WERI-Rb-1 (cell line): ENCODE measurements at regions not wholly inside any gene's neighbourhood (a gene's known extent, or its start where the extent isn't known, plus 50 kb on each side); places are given as distances from the start of the nearest gene placed in this dataset.

ENCODE experiments used
- DNase-seq: peaks from one replicate; pipeline ENCODE4 v3.0.0-alpha.2; 2020
- H3K27ac ChIP-seq: fragments of 250-450 bp; sonication (Bioruptor Pico); 2 replicates; pipeline ENCODE4 v1.5.1; 2020; ENCODE audit warnings: mild to moderate bottlenecking, moderate library complexity
- H3K27me3 ChIP-seq: fragments of 250-450 bp; sonication (Bioruptor Pico); 2 replicates; pipeline ENCODE4 v1.5.1; 2021; ENCODE audit warnings: mild to moderate bottlenecking, low read depth, moderate library complexity; ENCODE audit not compliant: insufficient read depth, severe bottlenecking
- H3K36me3 ChIP-seq: fragments of 250-450 bp; sonication (Bioruptor Pico); 2 replicates; pipeline ENCODE4 v1.5.1; 2020; ENCODE audit warnings: mild to moderate bottlenecking, moderate library complexity
- H3K4me3 ChIP-seq: 2 replicates; pipeline ENCODE4 v1.5.1; 2011; ENCODE audit warnings: low read depth, mild to moderate bottlenecking, control low read depth, low read length
- H3K9me3 ChIP-seq: fragments of 250-450 bp; sonication (Bioruptor Pico); 2 replicates; pipeline ENCODE4 v1.5.1; 2021; ENCODE audit warnings: mild to moderate bottlenecking, moderate library complexity; ENCODE audit not compliant: severe bottlenecking
- TF ChIP-seq, protein P1 (sequence below): IDR thresholded peaks from 2 replicates; pipeline ENCODE4 v1.5.1; 2011; ENCODE audit warnings: low read depth, mild to moderate bottlenecking, control low read depth, inconsistent platforms, low read length

DNA sequence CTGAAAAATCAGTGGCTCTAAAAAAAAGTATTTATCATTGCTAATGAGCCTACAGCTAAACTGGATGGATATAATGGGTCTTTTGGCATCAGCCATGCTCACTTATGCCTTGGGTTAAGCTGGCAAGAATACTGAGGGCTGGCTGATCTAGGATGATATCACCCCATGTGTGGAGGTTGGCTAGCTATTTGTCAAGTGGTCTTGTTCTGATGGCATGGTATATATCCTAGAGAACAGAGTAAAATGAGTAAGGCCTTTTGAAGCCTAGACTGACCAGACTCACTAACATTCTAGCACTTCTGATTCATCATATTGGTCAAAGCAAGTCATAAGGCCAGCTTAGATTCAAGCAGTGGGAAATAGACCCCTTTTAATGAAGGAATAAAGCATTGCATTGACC is 383.0 kb downstream of the SLITRK1 start:
- Histone ChIP-seq H3K36me3 (no peaks in the 10 kb centered on the region), H3K4me3 (no peak overlapping the region), H3K9me3 (no peaks in the 10 kb centered on the region), H3K27ac (no peak overlapping the region), H3K27me3 (no peaks in the 10 kb centered on the region)
- TF ChIP-seq, protein P1, sequence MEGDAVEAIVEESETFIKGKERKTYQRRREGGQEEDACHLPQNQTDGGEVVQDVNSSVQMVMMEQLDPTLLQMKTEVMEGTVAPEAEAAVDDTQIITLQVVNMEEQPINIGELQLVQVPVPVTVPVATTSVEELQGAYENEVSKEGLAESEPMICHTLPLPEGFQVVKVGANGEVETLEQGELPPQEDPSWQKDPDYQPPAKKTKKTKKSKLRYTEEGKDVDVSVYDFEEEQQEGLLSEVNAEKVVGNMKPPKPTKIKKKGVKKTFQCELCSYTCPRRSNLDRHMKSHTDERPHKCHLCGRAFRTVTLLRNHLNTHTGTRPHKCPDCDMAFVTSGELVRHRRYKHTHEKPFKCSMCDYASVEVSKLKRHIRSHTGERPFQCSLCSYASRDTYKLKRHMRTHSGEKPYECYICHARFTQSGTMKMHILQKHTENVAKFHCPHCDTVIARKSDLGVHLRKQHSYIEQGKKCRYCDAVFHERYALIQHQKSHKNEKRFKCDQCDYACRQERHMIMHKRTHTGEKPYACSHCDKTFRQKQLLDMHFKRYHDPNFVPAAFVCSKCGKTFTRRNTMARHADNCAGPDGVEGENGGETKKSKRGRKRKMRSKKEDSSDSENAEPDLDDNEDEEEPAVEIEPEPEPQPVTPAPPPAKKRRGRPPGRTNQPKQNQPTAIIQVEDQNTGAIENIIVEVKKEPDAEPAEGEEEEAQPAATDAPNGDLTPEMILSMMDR = no peak
- no peak for DNase-seq

DNA sequence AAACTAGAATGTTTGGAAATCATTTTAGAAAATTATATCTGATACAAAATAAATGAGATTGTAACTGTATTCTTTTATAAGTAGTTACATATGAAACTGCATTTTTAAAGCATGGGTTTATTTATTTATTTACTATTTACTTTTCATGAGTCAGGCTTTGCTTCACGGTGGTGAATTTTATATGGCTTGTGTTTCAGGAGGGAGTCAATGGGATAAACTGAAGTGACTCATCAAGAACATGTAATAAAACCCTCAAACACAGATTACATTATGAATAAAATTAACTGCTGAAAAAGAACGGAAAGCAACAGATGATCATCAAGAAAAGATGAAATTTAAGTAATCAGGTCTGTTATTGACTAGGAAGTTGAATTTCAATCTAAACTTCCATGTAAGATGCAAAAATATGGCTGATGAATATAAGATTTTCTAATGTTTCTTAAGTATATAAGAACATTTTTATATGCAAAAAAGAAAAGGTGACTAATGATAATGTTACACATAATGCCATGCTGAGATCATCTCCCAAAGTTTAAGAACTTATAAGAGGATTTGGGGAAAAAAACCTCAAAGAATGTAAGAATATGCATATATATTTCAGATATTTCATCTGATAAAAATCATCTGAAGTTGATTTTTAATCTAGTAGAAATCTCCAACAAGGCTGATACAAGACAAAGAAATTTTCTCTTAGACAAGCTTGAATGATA is 383.6 kb downstream of the SLITRK1 start:
- H3K27ac ChIP-seq = no peak overlapping the region
- no peaks in the 10 kb centered on the region for H3K9me3 ChIP-seq
- no peaks in the 10 kb centered on the region for H3K27me3 ChIP-seq
- no peak overlapping the region for H3K4me3 ChIP-seq
- no peaks in the 10 kb centered on the region for H3K36me3 ChIP-seq
- TF ChIP-seq, protein P1 = no peak
- DNase-seq = no peak

DNA sequence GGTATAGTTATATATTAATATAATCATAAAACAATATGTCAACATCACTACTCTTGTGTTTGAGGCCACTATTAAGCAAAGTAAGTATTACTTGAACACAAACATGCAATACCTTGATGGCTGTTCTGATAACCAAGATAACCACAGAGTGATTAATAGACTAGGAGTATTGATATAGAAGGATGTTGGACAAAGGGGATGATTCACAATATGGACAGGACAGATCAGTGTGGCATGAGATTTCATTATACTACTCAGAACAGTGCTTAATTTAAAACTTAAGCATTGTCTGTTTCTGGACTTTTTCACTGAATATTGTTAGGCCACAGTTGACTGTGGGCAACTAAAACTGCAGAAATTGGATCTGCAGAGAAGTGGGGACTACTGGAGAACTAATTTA is 384.2 kb downstream of the SLITRK1 start:
- H3K27ac ChIP-seq = no peak overlapping the region
- H3K27me3 ChIP-seq = no peaks in the 10 kb centered on the region
- no peak for DNase-seq
- no peaks in the 10 kb centered on the region for H3K9me3 ChIP-seq
- H3K36me3 ChIP-seq = no peaks in the 10 kb centered on the region
- H3K4me3 ChIP-seq = no peak overlapping the region
- TF ChIP-seq, protein P1 = no peak

DNA sequence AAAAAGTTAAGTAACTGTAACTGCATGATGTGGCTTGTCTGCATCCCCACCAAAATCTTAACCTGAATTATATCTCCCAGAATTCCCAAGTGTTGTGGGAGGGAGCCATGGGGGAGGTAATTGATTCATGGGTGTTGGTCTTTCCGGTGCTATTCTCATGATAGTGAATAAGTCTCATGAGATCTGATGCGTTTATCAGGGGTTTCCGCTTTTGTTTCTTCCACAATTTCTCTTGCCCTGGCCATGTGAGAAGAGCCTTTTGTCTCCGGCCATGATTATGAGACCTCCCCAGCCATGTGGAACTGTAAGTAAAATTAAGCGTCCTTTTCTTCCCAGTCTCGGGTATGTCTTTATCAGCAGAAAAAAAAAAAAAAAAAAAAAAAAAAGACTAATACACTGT is 385.8 kb downstream of the SLITRK1 start:
- Histone ChIP-seq H3K4me3 (no peak overlapping the region), H3K36me3 (no peaks in the 10 kb centered on the region), H3K27ac (no peak overlapping the region), H3K27me3 (no peaks in the 10 kb centered on the region), H3K9me3 (no peaks in the 10 kb centered on the region)
- TF ChIP-seq, protein P1 = no peak
- DNase-seq = no peak

DNA sequence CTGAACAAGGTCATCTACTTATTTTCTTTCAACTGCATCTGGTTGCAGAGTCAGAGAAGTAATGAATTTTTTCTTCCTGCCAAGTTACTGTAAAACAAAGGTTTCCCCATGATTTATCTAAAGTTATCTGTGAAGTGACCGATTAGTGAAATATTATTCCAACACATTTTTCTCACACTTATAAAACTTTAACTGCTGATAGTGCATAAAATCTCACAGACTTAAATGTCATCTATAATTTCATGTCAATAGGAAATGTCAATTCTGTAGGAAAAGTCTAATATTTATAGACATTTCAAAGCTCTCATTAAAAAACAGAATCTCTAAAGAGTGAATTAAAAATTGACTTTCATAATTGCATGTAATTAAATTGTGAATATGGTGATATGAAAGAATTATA is 397.2 kb downstream of the SLITRK1 start:
- DNase-seq = no peak
- H3K4me3 ChIP-seq = no peak overlapping the region
- no peaks in the 10 kb centered on the region for H3K9me3 ChIP-seq
- H3K27me3 ChIP-seq = no peaks in the 10 kb centered on the region
- H3K27ac ChIP-seq = no peak overlapping the region
- TF ChIP-seq, protein P1 = no peak
- no peaks in the 10 kb centered on the region for H3K36me3 ChIP-seq

DNA sequence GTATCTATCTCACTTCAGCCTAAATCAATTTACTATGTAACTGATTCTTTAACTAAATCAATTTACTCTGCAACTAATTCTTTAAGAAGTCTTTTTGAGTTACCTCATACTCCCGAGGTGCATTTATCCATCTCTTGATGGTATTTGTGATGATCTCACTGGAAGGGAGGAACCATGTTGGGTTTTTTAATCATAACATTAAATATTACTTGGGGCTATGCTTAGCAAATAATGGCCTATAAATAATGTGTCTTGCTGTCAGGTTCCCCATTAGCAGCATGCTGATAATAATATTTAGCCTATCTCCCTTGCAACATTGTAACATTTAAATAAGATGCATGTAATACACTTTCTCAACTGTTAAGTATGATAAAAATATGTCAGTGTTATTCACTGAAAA is 411.3 kb downstream of the SLITRK1 start:
- Histone ChIP-seq H3K9me3 (peaks cover 3% of the 10 kb centered on the region), H3K27me3 (no peaks in the 10 kb centered on the region), H3K36me3 (no peaks in the 10 kb centered on the region), H3K4me3 (no peak overlapping the region), H3K27ac (no peak overlapping the region)
- DNase-seq = no peak
- TF ChIP-seq, protein P1 = no peak
